ENCODE measurements at regions not wholly inside any gene's neighbourhood (a gene's known extent, or its start where the extent isn't known, plus 50 kb on each side); places are given as distances from the start of the nearest gene placed in this dataset.
"Not testable (repeated sequence)": the region's sequence is repeated elsewhere in the genome, so short reads cannot be mapped to it uniquely, and the experiment has no call there.

GRCh38 chr6:15088904-15089568 lies 156.8 kb upstream of the JARID2 start:
- DNase-seq, result no peak

- no peak for DNase-seq
Measured at GRCh38 chr6:15089569-15090144, 156.2 kb upstream of the JARID2 start.

DNA sequence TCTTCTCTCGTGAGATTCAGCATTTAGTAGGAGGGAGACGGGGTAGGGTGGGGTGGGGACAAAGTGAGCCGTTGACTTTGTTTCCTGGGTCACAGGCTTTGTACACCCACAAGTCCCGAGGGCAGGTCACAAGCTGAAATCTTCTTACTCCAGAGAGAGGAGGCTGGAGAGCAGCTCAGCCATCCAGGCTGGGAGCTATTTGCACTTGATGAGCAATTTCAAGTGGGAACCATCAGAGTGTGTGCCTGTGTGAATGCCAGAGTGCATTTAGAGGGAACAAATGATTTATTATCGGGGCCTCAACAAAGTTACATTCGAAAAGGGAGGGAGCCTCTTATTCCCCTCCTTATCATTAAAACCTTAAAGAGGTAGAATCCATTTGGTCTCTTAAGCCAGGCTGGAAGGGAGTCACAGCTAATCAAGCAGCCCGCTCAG lies 155.7 kb upstream of the JARID2 start:
- DNase-seq, result no peak

DNA sequence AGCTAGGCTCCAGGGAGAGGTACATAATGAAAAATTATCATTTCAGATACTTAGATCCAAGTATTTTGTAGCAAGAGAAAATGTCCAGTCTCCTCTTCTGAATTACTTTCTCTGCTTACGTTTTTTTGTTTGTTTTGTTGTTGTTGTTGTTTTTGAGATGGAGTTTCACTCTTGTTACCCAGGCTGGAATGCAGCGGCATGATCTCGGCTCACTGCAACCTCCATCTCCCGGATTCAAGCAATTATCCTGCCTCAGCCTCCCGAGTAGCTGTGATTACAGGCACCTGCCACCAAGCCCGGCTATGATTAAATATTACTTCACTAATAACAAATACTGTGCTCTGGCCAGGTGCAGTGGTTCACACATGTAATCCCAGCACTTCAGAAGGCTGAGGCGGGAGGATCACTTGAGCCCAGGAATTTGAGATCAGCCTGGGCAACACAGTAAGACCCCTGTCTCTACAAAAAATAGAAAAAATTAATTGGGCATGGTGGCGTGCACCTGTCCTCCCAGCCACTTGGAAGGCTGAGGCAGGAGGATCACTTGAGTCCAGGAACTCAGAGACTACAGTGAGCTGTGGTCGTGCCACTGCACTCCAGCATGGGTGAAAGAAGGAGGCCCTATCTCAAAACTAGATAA lies 155.0 kb upstream of the JARID2 start:
- no peak for DNase-seq

DNA sequence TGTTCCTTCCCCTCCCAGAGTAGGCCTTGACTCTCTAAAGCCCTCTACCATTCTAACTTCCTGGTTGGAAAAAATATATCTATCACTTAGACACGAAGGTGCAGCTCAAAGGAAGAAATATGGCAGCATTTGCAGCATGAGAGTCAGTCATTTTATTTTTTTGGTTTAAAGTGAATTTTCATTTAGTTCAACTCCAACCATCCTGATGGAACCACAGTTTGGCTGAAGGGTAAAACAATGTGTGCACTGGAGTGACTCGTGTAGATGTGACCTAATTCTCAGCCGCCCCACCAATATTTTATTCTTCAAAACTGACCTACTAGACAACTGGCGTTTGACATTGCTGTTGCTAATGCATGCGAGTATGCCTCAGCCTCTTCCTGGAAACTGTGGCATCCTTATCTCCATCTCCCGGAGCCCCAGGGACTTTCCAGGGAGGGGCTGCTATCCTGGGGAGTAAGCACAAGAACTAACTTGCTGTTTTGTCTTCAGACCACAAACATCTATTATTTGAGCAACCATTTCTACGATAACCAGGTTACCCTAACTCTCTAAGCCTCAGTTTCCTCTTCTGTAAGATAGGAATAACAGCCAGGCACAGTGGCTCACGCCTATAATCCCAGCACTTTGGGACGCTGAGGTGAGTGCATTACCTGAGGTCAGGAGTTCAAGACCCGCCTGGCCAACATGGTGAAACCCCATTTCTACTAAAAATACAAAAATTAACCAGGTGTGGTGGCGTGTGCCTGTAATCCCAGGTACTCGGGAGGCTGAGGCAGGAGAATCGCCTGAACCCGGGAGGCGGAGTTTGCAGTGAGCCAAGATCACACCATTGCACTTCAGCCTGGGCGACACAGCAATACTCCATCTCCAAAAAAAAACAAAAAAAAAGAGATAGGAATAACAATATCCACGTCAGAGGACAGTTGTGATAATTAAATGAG lies 148.7 kb upstream of the JARID2 start:
- DNase-seq, result no peak

GRCh38 chr6:15101130-15101529 lies 144.7 kb upstream of the JARID2 start:
- DNase-seq, result no peak

DNA sequence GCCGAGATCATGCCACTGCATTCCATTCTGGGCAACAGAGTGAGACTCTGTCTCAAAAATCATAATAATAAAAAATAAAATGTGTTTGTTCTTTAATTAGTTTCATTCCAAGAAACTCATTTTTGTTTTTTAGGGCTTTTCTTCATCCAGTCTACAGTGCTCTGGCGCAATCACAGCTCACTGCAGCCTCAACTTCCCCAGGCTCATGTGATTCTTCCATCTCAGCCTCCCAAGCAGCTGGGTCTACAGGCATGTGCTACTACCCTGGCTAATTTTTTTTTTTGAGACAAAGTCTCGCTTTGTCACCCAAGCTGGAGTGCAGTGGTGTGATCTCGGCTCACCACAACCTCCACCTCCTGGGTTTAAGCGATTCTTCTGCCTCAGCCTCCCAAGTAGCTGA lies 143.6 kb upstream of the JARID2 start:
- DNase-seq, result no peak

GRCh38 chr6:15106958-15107643 lies 138.8 kb upstream of the JARID2 start:
- DNase-seq, result no peak

DNA sequence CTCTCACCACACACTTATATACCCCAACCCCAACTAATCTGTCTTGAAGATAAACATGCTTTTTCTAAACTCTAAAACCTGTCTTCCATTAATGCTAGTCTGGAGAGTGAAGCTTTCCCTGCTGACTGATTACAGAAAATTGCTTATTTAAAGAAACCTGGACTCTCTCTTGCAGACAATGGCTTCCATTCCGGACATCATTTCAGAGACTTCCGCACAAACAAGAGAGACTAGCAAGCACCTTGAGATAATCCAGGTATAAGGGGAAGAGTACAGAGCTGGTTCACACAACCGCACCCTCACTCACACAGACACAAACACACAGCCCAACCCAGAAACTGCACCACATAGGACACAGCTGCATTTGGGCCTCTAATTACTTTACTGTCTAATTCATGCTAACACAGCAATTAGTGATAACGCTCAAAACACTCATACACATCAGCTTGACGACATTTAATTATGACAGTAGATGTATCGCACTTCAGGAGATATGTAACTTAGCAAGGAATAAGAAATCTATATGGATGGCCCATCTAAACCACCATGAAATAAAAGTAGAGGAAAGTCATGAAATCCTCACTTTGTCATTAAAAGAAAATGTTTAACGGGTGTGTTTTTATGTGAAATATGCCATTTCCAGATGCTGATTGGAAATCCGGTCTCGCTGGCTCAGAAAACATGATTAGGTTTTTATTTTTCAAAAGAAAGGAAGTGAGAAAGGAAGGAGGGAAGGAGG lies 138.1 kb upstream of the JARID2 start:
- no peak for DNase-seq

- DNase-seq, result no peak
Measured at GRCh38 chr6:15108383-15108715, 137.5 kb upstream of the JARID2 start.

DNA sequence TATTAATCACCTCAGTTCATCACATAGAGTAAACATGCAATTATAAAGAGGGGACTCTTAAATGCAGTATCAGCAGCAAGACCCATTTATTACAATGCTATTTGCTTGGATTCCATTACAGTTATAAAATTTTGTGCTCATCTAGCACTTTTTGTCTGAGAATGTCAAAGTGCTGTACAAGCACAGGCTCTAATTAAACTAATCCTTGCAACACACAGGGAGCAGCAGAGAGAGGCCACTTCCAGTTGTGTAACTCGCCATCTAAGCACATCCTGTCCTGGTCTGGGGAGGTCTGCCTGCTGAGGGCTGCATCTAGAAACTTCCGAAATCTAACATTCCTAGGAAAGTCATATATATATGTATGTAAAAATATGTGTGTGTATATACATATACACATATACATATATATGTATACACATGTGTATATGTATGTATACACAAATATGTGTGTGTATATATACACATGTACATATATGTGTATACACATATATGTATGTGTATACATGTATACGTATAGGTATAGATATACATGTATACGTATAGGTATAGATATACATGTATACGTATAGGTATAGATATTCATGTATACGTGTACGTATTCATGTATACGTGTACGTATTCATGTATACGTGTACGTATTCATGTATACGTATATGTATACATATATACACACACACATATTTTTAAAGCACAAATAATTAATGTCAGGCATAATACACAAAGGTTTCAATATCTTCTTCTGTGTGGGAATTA lies 136.4 kb upstream of the JARID2 start:
- DNase-seq, result no peak

DNA sequence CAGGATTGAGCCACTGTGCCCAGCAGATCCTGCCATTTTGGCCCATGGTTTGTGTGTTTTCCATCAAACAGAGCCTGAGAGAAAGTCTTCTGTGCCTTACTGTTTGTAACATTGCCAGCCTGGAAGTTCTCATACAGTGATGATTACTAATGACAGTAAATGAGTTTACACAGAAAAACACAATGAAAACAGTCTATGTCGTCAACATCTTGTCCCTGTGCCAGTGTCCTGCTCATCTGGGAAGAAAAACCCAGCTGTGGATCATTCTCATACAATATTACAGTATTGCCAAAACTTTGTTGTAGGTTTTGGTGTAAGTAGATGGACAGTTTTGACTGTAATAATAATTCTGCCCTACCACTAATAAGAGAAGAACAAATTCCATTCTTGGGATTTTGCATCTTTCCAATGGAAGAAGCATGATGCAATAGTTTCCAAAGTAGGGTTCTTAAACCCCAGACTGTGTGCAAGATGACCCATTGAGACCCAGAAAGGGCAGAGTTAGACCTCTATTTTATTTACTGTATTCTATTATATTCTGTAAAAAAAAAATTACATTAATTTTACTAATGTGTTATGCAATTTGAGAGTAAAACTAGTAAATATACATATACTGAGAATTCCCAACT lies 135.0 kb upstream of the JARID2 start:
- no peak for DNase-seq

- not testable (repeated sequence) for DNase-seq
Measured at GRCh38 chr6:15111576-15111975, 134.3 kb upstream of the JARID2 start.

GRCh38 chr6:15113587-15113986 lies 132.3 kb upstream of the JARID2 start:
- DNase-seq, result no peak

- DNase-seq, result no peak
Measured at GRCh38 chr6:15114061-15114460, 131.8 kb upstream of the JARID2 start.

GRCh38 chr6:15116889-15117288 lies 129.0 kb upstream of the JARID2 start:
- DNase-seq, result no peak

DNA sequence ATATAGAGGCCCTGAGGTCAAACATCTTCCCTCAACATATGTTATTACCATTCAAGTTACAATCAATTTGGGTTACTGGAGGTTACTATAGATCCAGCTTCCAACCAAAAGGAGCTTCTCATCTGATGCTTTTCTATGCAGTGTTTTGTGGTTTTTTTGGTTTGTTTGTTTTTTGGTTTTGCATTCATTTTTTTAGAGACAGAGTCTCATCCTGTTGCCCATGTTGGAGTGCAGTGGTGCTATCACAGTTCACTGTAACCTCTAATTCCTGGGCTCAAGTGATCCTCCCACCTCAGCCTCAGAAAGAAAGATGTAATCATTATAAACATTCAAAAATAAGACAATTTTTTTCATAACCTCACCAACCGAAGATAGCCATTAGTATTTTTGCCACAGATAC lies 124.4 kb upstream of the JARID2 start:
- no peak for DNase-seq

DNA sequence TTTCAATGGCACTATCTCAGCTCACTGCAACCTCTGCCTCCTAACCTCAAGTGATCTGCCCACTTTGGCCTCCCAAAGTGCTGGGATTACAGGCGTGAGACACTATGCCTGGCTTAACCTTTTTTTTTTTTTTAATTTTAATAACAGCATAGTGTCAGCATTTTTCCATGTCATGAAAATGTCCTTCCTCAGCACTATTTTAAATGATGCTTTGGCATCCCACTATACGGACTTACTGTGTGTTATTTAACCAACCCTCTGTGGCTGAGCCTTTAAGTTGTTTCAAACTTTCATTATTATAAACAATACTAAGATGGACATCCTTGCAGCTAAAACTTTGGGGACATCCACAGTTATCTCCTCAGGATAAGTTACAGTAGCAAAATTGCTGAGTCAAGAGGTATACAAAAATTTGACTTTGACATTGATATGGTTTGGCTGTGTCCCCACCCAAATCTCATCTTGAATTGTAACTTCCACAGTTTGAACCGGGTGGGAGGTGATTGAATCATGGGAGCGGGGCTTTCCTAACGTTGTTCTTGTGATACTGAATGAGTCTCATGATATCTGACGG lies 123.8 kb upstream of the JARID2 start:
- DNase-seq, result no peak

DNA sequence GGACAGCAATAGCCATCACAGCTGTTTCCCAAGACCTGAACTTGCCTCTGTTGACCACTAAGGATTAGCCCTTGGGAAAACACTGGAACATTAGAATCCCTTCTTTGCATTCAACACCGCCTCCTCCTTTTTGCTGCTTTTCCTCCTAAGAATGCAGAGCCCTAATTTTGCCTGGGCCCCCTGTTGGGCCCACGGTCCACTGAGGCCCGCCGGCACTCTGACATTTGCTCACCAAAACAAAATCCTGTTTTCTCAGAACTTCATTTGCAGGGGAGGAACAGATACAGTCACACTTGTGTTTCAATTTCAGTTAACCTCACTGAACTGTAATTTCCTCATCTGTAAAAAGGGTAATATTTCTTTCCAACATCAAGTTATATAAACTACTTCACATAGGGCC lies 116.0 kb upstream of the JARID2 start:
- DNase-seq, result no peak

GRCh38 chr6:15131234-15131633 lies 114.6 kb upstream of the JARID2 start:
- no peak for DNase-seq

- DNase-seq, result no peak
Measured at GRCh38 chr6:15131651-15132061, 114.2 kb upstream of the JARID2 start.

Data from SW 1271 (cell line).